Keratinocyte (primary cell): ENCODE measurements at regions not wholly inside any gene's neighbourhood (a gene's known extent, or its start where the extent isn't known, plus 50 kb on each side); places are given as distances from the start of the nearest gene placed in this dataset.

Experiments
- DNase-seq: peaks from one replicate; pipeline ENCODE4 v3.0.0-alpha.2; 2011; ENCODE audit warnings: low read depth, missing footprints, low spot score
- FAIRE-seq: peaks from 2 replicates; lab custom pipeline; 2011; peaks lifted over from hg19 to GRCh38; lab: Jason Lieb, UNC
- H2AFZ ChIP-seq: 2 replicates; pipeline ENCODE4 v1.6.0; 2012; ENCODE audit warnings: low read length, control low read depth, inconsistent platforms; ENCODE audit not compliant: control insufficient read depth
- H3K27ac ChIP-seq: 2 replicates; pipeline ENCODE4 v1.5.1; 2011; ENCODE audit warnings: low read length; ENCODE audit not compliant: control insufficient read depth, insufficient read depth
- H3K27me3 ChIP-seq: 3 replicates; pipeline ENCODE4 v1.6.0; 2011; ENCODE audit warnings: low read length; ENCODE audit not compliant: control insufficient read depth, insufficient read depth; ENCODE audit errors: extremely low read depth
- H3K36me3 ChIP-seq, 2 experiments: 2 replicates in 1 of 2; 3 replicates in 1 of 2; pipeline ENCODE4 v1.5.1; 2011; ENCODE audit warnings: low read length in 2 of 2, mild to moderate bottlenecking in 1 of 2; ENCODE audit not compliant: control insufficient read depth in 2 of 2, insufficient read depth in 2 of 2; ENCODE audit errors: extremely low read depth in 1 of 2
- H3K4me1 ChIP-seq: 3 replicates; pipeline ENCODE4 v1.5.1; 2011; ENCODE audit warnings: low read length; ENCODE audit not compliant: control insufficient read depth, insufficient read depth; ENCODE audit errors: extremely low read depth
- H3K4me2 ChIP-seq: 3 replicates; pipeline ENCODE4 v1.6.0; 2011; ENCODE audit warnings: low read depth, low read length; ENCODE audit not compliant: control insufficient read depth, insufficient read depth; ENCODE audit errors: extremely low read depth
- H3K4me3 ChIP-seq, 3 experiments: fragments of 200-600 bp in 1 of 3; sonication (generic) in 1 of 3; 2 replicates in 2 of 3; 3 replicates in 1 of 3; pipeline ENCODE4 v1.5.1; 2011 to 2016; ENCODE audit warnings: low read length in 3 of 3, mild to moderate bottlenecking in 3 of 3, control low read depth in 2 of 3, inconsistent platforms in 1 of 3, low read depth in 1 of 3, mixed read lengths in 1 of 3, mixed run types in 1 of 3, moderate library complexity in 1 of 3; ENCODE audit not compliant: control insufficient read depth in 2 of 3, insufficient read depth in 2 of 3; ENCODE audit errors: extremely low read depth in 1 of 3
- H3K79me2 ChIP-seq: 2 replicates; pipeline ENCODE4 v1.6.0; 2012; ENCODE audit warnings: low read length; ENCODE audit not compliant: control insufficient read depth, insufficient read depth
- H3K9ac ChIP-seq: 3 replicates; pipeline ENCODE4 v1.6.0; 2011; ENCODE audit warnings: low read length; ENCODE audit not compliant: control insufficient read depth, insufficient read depth; ENCODE audit errors: extremely low read depth
- H3K9me1 ChIP-seq: 3 replicates; pipeline ENCODE4 v1.6.0; 2011; ENCODE audit warnings: low read length; ENCODE audit not compliant: control insufficient read depth, insufficient read depth; ENCODE audit errors: extremely low read depth
- H3K9me3 ChIP-seq: 2 replicates; pipeline ENCODE4 v1.5.1; 2012; ENCODE audit warnings: low read depth, low read length; ENCODE audit not compliant: control insufficient read depth
- H4K20me1 ChIP-seq: 3 replicates; pipeline ENCODE4 v1.6.0; 2011; ENCODE audit warnings: low read length; ENCODE audit not compliant: control insufficient read depth, insufficient read depth; ENCODE audit errors: extremely low read depth
- CTCF ChIP-seq, 3 experiments: IDR thresholded peaks in 1 of 3; conservative IDR thresholded peaks in 1 of 3; optimal IDR thresholded peaks in 1 of 3; 2 replicates in 2 of 3; 3 replicates in 1 of 3; pipeline versions ENCODE3 to v1.5.1; 2011; ENCODE audit warnings: low read length in 3 of 3, mild to moderate bottlenecking in 3 of 3, moderate library complexity in 2 of 3, control low read depth in 1 of 3, inconsistent platforms in 1 of 3; ENCODE audit not compliant: insufficient read depth in 2 of 3; ENCODE audit errors: extremely low read depth in 1 of 3
- EZH2 ChIP-seq: IDR thresholded peaks from one replicate; pipeline ENCODE4 v1.6.1; 2012; ENCODE audit warnings: inconsistent platforms, mild to moderate bottlenecking, low read length, moderate library complexity
- dilution Hi-C: fragments of 300-500 bp; cut with MboI; formaldehyde crosslinking; loops from one replicate; pipeline ENCODE4 v1.7.0; 2020; ENCODE audit warnings: low sequenced_read_pairs; ENCODE audit not compliant: extremely low pct_ligation_motif_present

DNA sequence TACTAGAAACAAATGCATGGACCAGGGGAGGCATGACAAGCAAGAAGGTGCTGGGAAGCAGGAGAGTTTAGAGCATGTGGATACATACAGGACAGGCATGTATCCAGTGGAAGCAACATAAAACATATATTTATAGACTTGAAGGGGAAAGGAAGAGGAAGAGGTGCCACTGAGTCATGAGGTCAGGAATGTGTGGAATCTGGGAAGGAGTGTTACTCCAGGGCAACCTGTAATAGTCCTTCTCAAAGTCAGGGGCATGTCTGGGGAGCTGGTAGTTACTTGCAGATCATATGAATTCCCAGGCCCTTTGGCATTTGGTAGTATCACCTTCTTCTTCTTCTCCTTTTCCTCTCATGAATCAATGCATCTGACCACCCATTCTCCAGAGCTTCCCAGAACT is 246.6 kb downstream of the XPNPEP1 start:
- no peaks in the 10 kb centered on the region for H3K9me1 ChIP-seq
- dilution Hi-C loops = no loop called here

GRCh38 chr10:109668703-109669102 is 254.6 kb downstream of the XPNPEP1 start:
- DNase-seq (no peak), FAIRE-seq (no peak)
- Histone ChIP-seq H3K9me3 (no peaks in the 10 kb centered on the region), H3K36me3 (no peaks in the 10 kb centered on the region), H4K20me1 (no peaks in the 10 kb centered on the region), H3K9me1 (no peaks in the 10 kb centered on the region), H3K4me2 (no peak overlapping the region), H2AFZ (no peak overlapping the region), H3K27ac (no peak overlapping the region), H3K79me2 (no peaks in the 10 kb centered on the region), H3K27me3 (no peaks in the 10 kb centered on the region), H3K9ac (no peak overlapping the region), H3K4me3 (no peak overlapping the region), H3K4me1 (no peaks in the 10 kb centered on the region)
- dilution Hi-C loops = no loop called here
- TF ChIP-seq CTCF (optimal IDR thresholded peaks at IDR 0.05 in 1 of 3, IDR thresholded peaks at IDR 0.05 in 1 of 3, conservative IDR thresholded peaks at IDR 0.05 in 1 of 3; ENCODE audit: extremely low read depth in 1 of 3, insufficient read depth in 2 of 3, low read length in 3 of 3) (no peak), EZH2 (no peak)

More for the DNA sequence above, 246.6 kb downstream of the XPNPEP1 start:
- Histone ChIP-seq H3K4me1 (peaks cover 18% of the 10 kb centered on the region), H3K4me2 (peak overlapping the region; percentile 9), H3K4me3 (no peak overlapping the region), H3K79me2 (no peaks in the 10 kb centered on the region), H4K20me1 (no peaks in the 10 kb centered on the region), H3K27ac (no peak overlapping the region), H3K9ac (no peak overlapping the region), H2AFZ (no peak overlapping the region), H3K27me3 (no peaks in the 10 kb centered on the region), H3K36me3 (no peaks in the 10 kb centered on the region), H3K9me3 (no peaks in the 10 kb centered on the region)
- no peak for TF ChIP-seq CTCF (optimal IDR thresholded peaks at IDR 0.05 in 1 of 3, IDR thresholded peaks at IDR 0.05 in 1 of 3, conservative IDR thresholded peaks at IDR 0.05 in 1 of 3; ENCODE audit: extremely low read depth in 1 of 3, insufficient read depth in 2 of 3, low read length in 3 of 3)
- no peak for TF ChIP-seq EZH2
- DNase-seq (peak; percentile 35), FAIRE-seq (peak; percentile 90)
